Neural progenitor cell (in vitro differentiated cells): ENCODE measurements at regions not wholly inside any gene's neighbourhood (a gene's known extent, or its start where the extent isn't known, plus 50 kb on each side); places are given as distances from the start of the nearest gene placed in this dataset.

Experiments
- EZH2 ChIP-seq: fragments of 200-600 bp; sonication (generic); IDR thresholded peaks from 2 replicates; pipeline ENCODE4 v1.6.1; 2017; ENCODE audit warnings: antibody characterized with exemption, mild to moderate bottlenecking, moderate library complexity
- TF ChIP-seq, protein P1 (sequence below): fragments of 200-600 bp; sonication (generic); IDR thresholded peaks from 2 replicates; pipeline ENCODE4 v1.5.1; 2017; ENCODE audit warnings: antibody characterized with exemption, mild to moderate bottlenecking

GRCh38 chr6:15087186-15087589 lies 158.7 kb upstream of the JARID2 start:
- no peak for TF ChIP-seq EZH2
- TF ChIP-seq, protein P1, sequence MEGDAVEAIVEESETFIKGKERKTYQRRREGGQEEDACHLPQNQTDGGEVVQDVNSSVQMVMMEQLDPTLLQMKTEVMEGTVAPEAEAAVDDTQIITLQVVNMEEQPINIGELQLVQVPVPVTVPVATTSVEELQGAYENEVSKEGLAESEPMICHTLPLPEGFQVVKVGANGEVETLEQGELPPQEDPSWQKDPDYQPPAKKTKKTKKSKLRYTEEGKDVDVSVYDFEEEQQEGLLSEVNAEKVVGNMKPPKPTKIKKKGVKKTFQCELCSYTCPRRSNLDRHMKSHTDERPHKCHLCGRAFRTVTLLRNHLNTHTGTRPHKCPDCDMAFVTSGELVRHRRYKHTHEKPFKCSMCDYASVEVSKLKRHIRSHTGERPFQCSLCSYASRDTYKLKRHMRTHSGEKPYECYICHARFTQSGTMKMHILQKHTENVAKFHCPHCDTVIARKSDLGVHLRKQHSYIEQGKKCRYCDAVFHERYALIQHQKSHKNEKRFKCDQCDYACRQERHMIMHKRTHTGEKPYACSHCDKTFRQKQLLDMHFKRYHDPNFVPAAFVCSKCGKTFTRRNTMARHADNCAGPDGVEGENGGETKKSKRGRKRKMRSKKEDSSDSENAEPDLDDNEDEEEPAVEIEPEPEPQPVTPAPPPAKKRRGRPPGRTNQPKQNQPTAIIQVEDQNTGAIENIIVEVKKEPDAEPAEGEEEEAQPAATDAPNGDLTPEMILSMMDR: no peak
